ENCODE measurements at regions not wholly inside any gene's neighbourhood (a gene's known extent, or its start where the extent isn't known, plus 50 kb on each side); places are given as distances from the start of the nearest gene placed in this dataset.

DNA sequence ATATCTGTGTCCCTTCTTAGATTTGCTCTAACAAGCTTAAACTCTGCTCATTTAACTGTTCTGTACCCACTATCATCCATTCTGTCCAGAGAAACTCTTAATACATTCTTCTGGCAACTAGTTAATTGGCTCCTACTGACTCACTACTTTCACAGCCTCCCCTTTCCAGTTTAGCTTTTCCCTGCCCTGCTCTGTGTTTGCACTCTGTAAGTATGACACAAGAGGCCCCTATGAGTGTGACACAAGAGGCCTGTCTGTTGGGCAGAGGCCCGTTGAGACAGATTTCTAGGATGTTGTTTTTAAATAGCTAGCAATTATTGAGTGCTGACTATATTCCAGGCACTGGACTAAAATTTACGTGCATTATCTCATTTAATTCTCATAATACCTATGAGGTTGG, 246.0 kb upstream of the DAAM1 start:
- peak overlapping the region; percentile 65 for H3K27ac ChIP-seq (ENCODE audit: low read depth, low read length)
- DNase-seq (ENCODE audit: low read depth in 4 of 6, low spot score in 6 of 6) = peak in 1 of 6 donors; percentile 32
- H3K36me3 ChIP-seq (ENCODE audit: control insufficient read depth, insufficient read depth, low read length) = no peaks in the 10 kb centered on the region
- peaks cover 3% of the 10 kb centered on the region for H3K4me1 ChIP-seq (ENCODE audit: control insufficient read depth, insufficient read depth, low read length)
- no peak overlapping the region for H3K4me3 ChIP-seq (ENCODE audit: low read depth, low read length)
- no peaks in the 10 kb centered on the region for H3K9me3 ChIP-seq (ENCODE audit: control insufficient read depth, insufficient read depth, low read length)
- no peaks in the 10 kb centered on the region for H3K27me3 ChIP-seq (ENCODE audit: control insufficient read depth, insufficient read depth, low read length)
- no CpG with 5 or more reads among the region's 2 CpGs for WGBS (ENCODE audit: insufficient coverage)

DNA sequence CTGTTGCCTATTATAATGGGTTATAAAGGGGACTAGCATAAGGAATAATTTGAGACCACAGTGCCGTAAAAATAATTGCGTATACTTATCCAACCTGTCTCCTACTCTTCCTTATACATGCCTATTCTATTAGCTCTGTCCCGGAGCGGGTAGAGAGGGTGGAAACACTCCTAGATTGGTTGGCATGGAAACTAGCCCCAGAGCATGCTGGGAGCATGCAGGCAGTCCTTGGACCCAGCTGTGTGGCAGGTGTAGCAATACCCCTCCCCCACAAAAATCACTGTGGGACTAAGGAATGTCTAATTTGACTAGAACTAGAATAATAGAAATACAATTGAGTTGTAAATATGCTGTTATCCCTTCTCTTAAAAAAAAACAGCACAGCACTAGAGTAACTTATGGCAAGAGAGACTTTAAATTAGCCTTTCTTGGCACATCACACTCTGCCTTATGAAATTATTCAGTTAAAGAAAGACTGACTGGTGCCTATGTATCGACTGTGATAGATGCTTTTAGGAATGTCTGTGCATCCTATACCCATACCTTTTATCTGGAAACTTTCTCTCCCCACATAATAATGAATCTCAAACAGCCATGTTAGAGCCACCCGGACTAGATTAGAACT, 244.0 kb upstream of the DAAM1 start:
- no CpG with 5 or more reads among the region's 6 CpGs for WGBS (ENCODE audit: insufficient coverage)
- H3K4me3 ChIP-seq (ENCODE audit: low read depth, low read length) = no peak overlapping the region
- peaks cover 3% of the 10 kb centered on the region for H3K4me1 ChIP-seq (ENCODE audit: control insufficient read depth, insufficient read depth, low read length)
- no peaks in the 10 kb centered on the region for H3K9me3 ChIP-seq (ENCODE audit: control insufficient read depth, insufficient read depth, low read length)
- no peaks in the 10 kb centered on the region for H3K36me3 ChIP-seq (ENCODE audit: control insufficient read depth, insufficient read depth, low read length)
- H3K27ac ChIP-seq (ENCODE audit: low read depth, low read length) = no peak overlapping the region
- no peaks in the 10 kb centered on the region for H3K27me3 ChIP-seq (ENCODE audit: control insufficient read depth, insufficient read depth, low read length)
- DNase-seq (ENCODE audit: low read depth in 4 of 6, low spot score in 6 of 6) = peak in 3 of 6 donors; percentile 70 to 97 (median 78)

DNA sequence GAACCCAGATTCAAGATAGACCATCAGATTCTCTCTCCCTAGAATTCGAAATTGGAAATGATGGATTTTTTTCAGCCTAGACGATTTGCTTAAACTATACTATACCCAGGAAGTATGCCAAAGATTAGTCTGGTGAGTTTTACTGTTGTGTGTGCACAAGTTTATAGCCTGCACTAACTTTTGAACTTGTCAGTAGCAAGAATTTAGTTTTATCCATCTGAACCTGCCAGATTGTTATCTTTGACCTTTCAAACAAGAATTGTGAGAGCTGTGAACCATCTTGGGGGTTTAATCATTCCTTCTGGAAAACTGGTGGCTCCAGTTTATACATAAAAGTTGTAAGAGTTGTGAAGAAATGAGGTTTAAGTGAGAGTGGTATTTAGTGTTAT, 243.5 kb upstream of the DAAM1 start:
- Histone ChIP-seq H3K4me1 (ENCODE audit: control insufficient read depth, insufficient read depth, low read length) (peaks cover 3% of the 10 kb centered on the region), H3K27me3 (ENCODE audit: control insufficient read depth, insufficient read depth, low read length) (no peaks in the 10 kb centered on the region), H3K36me3 (ENCODE audit: control insufficient read depth, insufficient read depth, low read length) (no peaks in the 10 kb centered on the region), H3K9me3 (ENCODE audit: control insufficient read depth, insufficient read depth, low read length) (no peaks in the 10 kb centered on the region), H3K4me3 (ENCODE audit: low read depth, low read length) (no peak overlapping the region), H3K27ac (ENCODE audit: low read depth, low read length) (no peak overlapping the region)
- WGBS (ENCODE audit: insufficient coverage) = 60% methylated on average over 1 of the region's 2 CpGs
- DNase-seq (ENCODE audit: low read depth in 4 of 6, low spot score in 6 of 6) = peak in 1 of 6 donors; percentile 41

DNA sequence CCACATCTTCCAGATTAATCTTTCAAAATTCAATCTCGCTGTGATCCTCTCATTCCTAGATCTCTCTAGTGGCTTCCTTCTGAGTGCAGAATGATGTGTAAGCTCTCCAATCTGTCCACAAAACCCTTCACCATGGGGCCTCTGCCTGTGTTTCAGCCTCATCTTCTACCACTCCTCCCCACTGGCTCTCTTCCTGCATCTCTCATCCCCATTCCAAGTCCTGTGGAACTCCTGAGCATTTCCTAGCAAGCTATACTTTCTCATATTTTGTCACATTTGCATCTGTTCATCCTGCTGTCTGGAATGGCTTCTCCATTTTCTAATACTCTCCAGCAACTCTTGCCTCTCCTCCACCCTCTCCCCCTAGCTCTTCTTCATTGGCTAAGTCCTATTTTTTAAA, 242.0 kb upstream of the DAAM1 start:
- DNase-seq (ENCODE audit: low read depth in 4 of 6, low spot score in 6 of 6) = peak in 1 of 6 donors; percentile 68
- H3K27ac ChIP-seq (ENCODE audit: low read depth, low read length) = no peak overlapping the region
- H3K4me1 ChIP-seq (ENCODE audit: control insufficient read depth, insufficient read depth, low read length) = peaks cover 3% of the 10 kb centered on the region
- H3K9me3 ChIP-seq (ENCODE audit: control insufficient read depth, insufficient read depth, low read length) = peaks cover 3% of the 10 kb centered on the region
- no peak overlapping the region for H3K4me3 ChIP-seq (ENCODE audit: low read depth, low read length)
- H3K36me3 ChIP-seq (ENCODE audit: control insufficient read depth, insufficient read depth, low read length) = no peaks in the 10 kb centered on the region
- H3K27me3 ChIP-seq (ENCODE audit: control insufficient read depth, insufficient read depth, low read length) = no peaks in the 10 kb centered on the region
- 100% methylated on average over 1 of the region's 1 CpG for WGBS (ENCODE audit: insufficient coverage)

DNA sequence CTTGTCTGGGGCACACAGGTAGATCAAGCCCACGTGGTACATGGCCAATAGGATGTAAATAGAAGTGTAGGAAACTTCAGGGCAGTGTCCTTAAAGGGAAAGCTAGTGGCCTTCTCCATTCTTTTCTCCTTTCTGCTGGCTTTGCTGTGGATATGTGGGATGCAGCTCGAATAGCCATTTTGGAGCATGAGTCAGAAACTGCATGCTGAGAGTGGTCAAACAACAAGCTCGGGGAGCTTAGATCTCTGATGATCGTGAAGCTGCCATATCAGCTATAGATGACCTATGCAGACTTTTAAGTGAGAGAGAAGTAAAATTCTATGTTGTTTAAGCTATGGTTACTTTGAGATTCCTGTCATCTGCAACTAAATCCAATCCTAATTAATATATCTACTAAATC, 241.3 kb upstream of the DAAM1 start:
- DNase-seq (ENCODE audit: low read depth in 4 of 6, low spot score in 6 of 6) = no peak
- Histone ChIP-seq H3K4me1 (ENCODE audit: control insufficient read depth, insufficient read depth, low read length) (peaks cover 3% of the 10 kb centered on the region), H3K9me3 (ENCODE audit: control insufficient read depth, insufficient read depth, low read length) (peaks cover 3% of the 10 kb centered on the region), H3K36me3 (ENCODE audit: control insufficient read depth, insufficient read depth, low read length) (no peaks in the 10 kb centered on the region), H3K27ac (ENCODE audit: low read depth, low read length) (no peak overlapping the region), H3K27me3 (ENCODE audit: control insufficient read depth, insufficient read depth, low read length) (no peaks in the 10 kb centered on the region), H3K4me3 (ENCODE audit: low read depth, low read length) (no peak overlapping the region)
- 93% methylated on average over 2 of the region's 4 CpGs for WGBS (ENCODE audit: insufficient coverage)

DNA sequence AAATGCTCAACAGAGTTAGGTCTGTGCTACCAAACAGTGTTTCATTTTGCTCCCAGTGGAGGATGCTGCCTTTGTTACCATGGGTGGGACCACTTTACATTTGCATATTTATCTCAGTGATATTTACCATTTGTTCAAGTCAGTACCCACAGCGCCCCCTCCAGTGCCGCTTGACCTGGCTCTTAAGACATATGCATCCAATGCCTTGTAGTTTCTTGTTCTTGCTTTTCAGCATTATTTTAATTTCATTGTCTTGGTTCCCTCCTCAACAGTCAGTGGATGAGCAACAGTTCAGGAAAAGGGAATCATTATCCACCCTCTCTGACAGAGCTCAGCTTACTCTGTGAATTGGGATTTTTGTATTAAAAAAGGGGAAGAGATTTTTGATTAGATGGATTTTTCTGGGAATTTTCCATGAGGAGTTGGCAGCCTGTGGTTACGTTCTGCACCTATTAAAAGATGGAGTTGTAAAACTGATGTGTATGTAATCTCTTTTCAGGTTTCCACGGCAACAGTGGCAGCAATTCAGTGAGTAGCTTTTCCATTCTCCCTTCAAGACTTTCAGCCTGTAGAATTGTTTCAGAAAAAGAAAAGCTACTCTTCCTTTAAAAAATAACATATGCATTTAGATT, 240.5 kb upstream of the DAAM1 start:
- no peaks in the 10 kb centered on the region for H3K36me3 ChIP-seq (ENCODE audit: control insufficient read depth, insufficient read depth, low read length)
- DNase-seq (ENCODE audit: low read depth in 4 of 6, low spot score in 6 of 6) = peak in 3 of 6 donors; percentile 47 to 94 (median 92)
- H3K27me3 ChIP-seq (ENCODE audit: control insufficient read depth, insufficient read depth, low read length) = no peaks in the 10 kb centered on the region
- H3K4me3 ChIP-seq (ENCODE audit: low read depth, low read length) = no peak overlapping the region
- WGBS (ENCODE audit: insufficient coverage) = 17% methylated on average over 1 of the region's 4 CpGs
- no peak overlapping the region for H3K27ac ChIP-seq (ENCODE audit: low read depth, low read length)
- peaks cover 3% of the 10 kb centered on the region for H3K9me3 ChIP-seq (ENCODE audit: control insufficient read depth, insufficient read depth, low read length)
- peaks cover 3% of the 10 kb centered on the region for H3K4me1 ChIP-seq (ENCODE audit: control insufficient read depth, insufficient read depth, low read length)

DNA sequence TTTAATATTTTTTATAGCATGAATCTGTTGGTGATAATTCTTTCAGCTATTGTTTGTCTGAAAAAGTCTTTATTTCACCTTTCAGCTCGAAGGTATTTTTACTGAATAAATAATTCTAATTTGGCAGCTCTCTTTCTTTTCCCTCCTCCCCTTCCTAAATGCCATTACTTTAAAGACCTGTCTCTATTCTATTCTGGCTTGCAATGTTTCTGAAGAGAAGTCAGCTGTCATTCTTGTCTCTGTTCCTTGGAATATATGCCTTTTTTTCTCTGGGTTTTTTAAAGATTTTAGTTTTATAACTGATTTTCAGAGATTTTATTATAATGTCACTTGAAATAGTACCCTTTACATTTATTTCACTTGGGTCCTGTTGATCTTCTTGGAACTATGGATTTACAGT, 237.9 kb upstream of the DAAM1 start:
- peaks cover 3% of the 10 kb centered on the region for H3K9me3 ChIP-seq (ENCODE audit: control insufficient read depth, insufficient read depth, low read length)
- no peak for DNase-seq (ENCODE audit: low read depth in 4 of 6, low spot score in 6 of 6)
- WGBS (ENCODE audit: insufficient coverage) = no CpG with 5 or more reads among the region's 1 CpG
- no peak overlapping the region for H3K4me3 ChIP-seq (ENCODE audit: low read depth, low read length)
- H3K36me3 ChIP-seq (ENCODE audit: control insufficient read depth, insufficient read depth, low read length) = no peaks in the 10 kb centered on the region
- no peaks in the 10 kb centered on the region for H3K27me3 ChIP-seq (ENCODE audit: control insufficient read depth, insufficient read depth, low read length)
- no peaks in the 10 kb centered on the region for H3K4me1 ChIP-seq (ENCODE audit: control insufficient read depth, insufficient read depth, low read length)
- H3K27ac ChIP-seq (ENCODE audit: low read depth, low read length) = no peak overlapping the region

DNA sequence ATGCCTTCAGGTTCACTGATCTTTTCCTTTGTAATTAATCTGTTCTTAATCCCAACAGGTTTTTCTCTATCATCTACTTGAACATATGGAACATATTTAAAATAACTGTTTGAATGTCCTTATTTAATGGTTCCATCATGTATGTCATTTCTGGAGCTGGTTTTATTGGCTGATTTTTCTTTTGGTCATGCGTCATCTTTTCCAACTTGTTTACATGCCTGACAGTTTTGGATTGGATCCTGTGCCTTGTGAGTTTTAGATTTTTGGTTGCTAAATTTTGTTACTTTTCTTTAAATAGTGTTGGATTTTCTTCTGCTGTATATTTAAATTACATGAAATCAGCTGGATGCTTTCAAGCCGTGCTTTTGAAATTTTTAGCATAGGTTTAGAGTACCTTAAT, 237.3 kb upstream of the DAAM1 start:
- no peak overlapping the region for H3K27ac ChIP-seq (ENCODE audit: low read depth, low read length)
- DNase-seq (ENCODE audit: low read depth in 4 of 6, low spot score in 6 of 6) = no peak
- H3K9me3 ChIP-seq (ENCODE audit: control insufficient read depth, insufficient read depth, low read length) = peaks cover 3% of the 10 kb centered on the region
- WGBS (ENCODE audit: insufficient coverage) = 80% methylated on average over 1 of the region's 2 CpGs
- H3K36me3 ChIP-seq (ENCODE audit: control insufficient read depth, insufficient read depth, low read length) = no peaks in the 10 kb centered on the region
- H3K4me1 ChIP-seq (ENCODE audit: control insufficient read depth, insufficient read depth, low read length) = no peaks in the 10 kb centered on the region
- H3K27me3 ChIP-seq (ENCODE audit: control insufficient read depth, insufficient read depth, low read length) = no peaks in the 10 kb centered on the region
- no peak overlapping the region for H3K4me3 ChIP-seq (ENCODE audit: low read depth, low read length)

DNA sequence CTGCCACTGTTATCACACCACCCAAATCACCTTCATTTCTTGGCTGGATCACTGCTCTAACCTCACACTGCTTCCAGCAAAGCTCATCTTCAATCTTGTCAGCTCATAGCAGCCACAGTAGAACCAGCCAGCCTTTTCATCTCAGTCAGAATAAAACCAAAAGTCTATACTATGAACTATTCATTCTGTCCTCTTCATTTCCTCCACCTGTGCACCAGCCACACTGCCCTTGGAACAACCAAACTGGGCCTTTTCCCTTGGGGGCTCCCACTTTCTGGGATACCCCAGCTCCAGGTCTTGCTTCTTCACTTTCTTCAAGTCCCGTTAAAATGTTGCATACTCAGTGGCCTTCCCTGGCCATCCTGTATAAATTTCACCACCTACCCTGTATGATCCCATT, 234.4 kb upstream of the DAAM1 start:
- H3K27ac ChIP-seq (ENCODE audit: low read depth, low read length) = peak overlapping the region; percentile 42
- H3K27me3 ChIP-seq (ENCODE audit: control insufficient read depth, insufficient read depth, low read length) = no peaks in the 10 kb centered on the region
- peak in 1 of 6 donors; percentile 45 for DNase-seq (ENCODE audit: low read depth in 4 of 6, low spot score in 6 of 6)
- H3K4me1 ChIP-seq (ENCODE audit: control insufficient read depth, insufficient read depth, low read length) = no peaks in the 10 kb centered on the region
- peaks cover 3% of the 10 kb centered on the region for H3K9me3 ChIP-seq (ENCODE audit: control insufficient read depth, insufficient read depth, low read length)
- H3K36me3 ChIP-seq (ENCODE audit: control insufficient read depth, insufficient read depth, low read length) = no peaks in the 10 kb centered on the region
- WGBS (ENCODE audit: insufficient coverage) = 100% methylated on average over 1 of the region's 1 CpG
- no peak overlapping the region for H3K4me3 ChIP-seq (ENCODE audit: low read depth, low read length)
